Kidney glomerular epithelial cell (primary cell): ENCODE measurements at regions not wholly inside any gene's neighbourhood (a gene's known extent, or its start where the extent isn't known, plus 50 kb on each side); places are given as distances from the start of the nearest gene placed in this dataset.
"Not testable (repeated sequence)": the region's sequence is repeated elsewhere in the genome, so short reads cannot be mapped to it uniquely, and the experiment has no call there.

Source experiments
- DNase-seq: peaks from one replicate; lab custom pipeline; 2025; lab: John Stamatoyannopoulos, UW

GRCh38 chr3:187795207-187795960 lies 50.1 kb upstream of the BCL6 start:
- no peak for DNase-seq

DNA sequence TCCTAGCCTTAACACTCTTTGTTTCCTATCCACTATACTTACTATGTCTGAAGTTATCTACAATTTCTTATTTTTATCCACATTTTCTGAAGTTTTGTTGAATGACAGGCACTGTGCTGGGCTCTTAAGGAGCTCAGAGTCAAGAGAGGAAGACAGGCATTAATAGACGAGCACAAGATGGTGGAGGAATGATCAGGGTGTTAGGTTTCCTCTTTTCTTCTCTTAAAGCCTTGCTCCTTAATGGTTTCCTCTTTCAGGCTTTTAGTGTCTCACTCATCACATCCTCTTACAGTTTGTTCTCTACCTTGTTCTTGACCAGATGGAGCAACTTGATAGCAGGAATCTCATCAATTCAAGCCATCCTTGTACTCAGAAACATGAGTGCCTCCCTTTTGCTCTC lies 52.9 kb upstream of the BCL6 start:
- DNase-seq = no peak

- DNase-seq = no peak
Measured at GRCh38 chr3:187798531-187799530, 53.6 kb upstream of the BCL6 start.

DNA sequence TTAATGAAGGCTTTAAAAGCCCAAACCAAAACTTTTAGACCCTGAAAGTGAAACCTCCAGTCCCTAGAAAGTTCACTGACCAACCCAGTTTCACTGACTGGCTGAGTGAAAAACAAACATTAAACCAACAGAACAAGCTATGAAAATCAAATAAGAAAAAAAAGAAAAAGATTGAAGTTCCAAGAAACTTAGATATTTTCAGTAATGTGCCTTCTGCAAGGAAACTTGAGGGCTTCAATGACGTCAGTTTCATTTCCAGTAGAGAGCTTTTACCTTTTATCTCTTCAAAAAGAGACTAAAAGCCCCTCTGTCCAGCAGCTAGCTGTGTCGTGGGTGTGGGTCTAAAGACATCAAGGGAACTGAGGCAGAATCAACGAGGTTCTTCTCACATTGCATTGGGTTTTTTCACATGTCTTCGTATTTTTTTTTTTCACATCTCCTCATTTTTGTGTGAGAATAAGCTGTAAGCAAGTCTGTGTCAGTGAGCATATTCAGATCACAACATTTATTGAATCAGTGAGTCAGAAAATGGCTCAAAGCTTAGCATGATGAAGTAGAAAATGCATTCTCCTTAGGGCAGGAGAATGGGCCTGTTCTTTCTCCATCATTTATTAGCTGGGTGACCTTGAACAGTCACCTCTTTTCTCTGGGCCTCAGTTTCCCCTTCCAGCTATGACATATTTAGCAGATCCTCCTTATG lies 54.8 kb upstream of the BCL6 start:
- no peak for DNase-seq

DNA sequence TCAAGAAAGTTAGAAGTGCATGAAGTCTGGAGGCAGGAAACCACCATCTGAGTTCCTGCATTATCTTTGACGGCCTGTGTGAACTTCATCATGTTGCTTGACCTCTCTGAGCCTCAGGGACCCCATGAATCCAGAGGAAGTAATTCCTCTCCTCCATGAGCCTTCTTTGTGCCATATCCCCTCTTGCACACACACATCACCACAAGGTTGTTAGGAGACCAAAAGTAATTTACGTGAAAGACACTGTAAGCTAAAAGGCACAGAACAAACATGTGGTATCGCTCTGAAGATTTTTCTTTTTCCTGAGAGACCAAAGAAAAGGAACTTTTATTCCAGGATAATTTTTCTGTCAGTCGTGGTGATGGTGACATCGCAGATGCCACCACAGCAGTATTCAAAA lies 55.9 kb upstream of the BCL6 start:
- DNase-seq = no peak

GRCh38 chr3:187802203-187802927 lies 57.1 kb upstream of the BCL6 start:
- DNase-seq = no peak

GRCh38 chr3:187802928-187803259 lies 57.6 kb upstream of the BCL6 start:
- no peak for DNase-seq

GRCh38 chr3:187804120-187804744 lies 59.0 kb upstream of the BCL6 start:
- no peak for DNase-seq

DNA sequence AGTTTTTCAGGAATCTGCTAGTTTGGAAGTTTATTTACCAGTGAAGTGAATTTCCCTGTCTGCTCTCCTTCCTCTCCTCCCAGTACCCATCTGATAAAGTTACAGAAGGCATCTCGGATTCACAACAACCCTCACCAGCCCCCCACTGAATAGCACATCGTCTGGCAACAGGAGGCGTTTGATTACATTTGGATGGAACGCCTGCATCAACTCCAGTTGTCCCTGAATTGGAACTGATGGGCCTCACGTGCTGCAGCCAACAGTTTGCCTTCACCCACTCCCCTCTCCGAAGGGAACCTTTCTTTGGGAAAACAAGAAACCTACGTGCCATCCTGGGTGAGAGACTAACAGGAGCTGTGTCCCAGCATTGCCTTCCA lies 59.5 kb upstream of the BCL6 start:
- no peak for DNase-seq

GRCh38 chr3:187805774-187806173 lies 60.5 kb upstream of the BCL6 start:
- no peak for DNase-seq

GRCh38 chr3:187807086-187807862 lies 62.0 kb upstream of the BCL6 start:
- DNase-seq = peak; percentile 68

GRCh38 chr3:187808527-187808895 lies 63.2 kb upstream of the BCL6 start:
- DNase-seq = peak; percentile 2

DNA sequence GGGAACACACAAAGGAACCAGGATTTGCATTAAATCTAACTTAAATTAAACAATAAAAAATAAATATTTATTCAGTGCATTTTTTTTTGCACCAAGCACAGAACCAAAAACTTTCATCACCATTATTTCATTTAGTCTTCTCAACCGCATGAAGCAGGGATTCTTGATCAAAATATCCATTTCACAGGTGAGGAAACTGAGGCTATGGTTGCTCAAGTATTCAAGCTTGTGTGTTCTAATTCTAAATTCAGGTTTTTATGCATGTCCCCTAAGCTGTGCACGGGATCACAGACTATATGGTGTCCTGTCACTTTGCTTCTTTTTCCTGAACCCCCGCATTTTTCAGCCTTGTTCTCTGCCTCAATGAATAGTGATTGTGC lies 64.3 kb upstream of the BCL6 start:
- DNase-seq = no peak

DNA sequence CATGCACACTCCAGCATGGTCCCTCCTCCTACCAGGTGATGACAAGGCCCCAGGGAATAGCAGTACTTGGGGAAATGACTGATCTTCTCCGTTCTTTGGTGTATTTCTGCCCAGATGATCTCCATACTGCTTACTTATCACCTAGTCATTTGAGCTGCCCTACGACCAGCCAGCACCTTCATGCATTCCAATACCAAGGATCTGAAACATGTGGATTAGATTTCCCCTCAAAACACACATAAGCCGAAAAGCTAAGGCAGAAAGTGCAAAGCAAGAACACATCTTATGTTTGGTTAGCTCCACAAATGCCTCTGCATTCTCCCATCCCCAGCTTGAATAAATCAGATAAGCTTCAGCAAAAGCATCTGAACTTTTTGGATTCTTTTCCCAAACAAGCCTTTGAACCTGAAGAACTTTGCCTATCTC lies 64.8 kb upstream of the BCL6 start:
- DNase-seq = no peak

DNA sequence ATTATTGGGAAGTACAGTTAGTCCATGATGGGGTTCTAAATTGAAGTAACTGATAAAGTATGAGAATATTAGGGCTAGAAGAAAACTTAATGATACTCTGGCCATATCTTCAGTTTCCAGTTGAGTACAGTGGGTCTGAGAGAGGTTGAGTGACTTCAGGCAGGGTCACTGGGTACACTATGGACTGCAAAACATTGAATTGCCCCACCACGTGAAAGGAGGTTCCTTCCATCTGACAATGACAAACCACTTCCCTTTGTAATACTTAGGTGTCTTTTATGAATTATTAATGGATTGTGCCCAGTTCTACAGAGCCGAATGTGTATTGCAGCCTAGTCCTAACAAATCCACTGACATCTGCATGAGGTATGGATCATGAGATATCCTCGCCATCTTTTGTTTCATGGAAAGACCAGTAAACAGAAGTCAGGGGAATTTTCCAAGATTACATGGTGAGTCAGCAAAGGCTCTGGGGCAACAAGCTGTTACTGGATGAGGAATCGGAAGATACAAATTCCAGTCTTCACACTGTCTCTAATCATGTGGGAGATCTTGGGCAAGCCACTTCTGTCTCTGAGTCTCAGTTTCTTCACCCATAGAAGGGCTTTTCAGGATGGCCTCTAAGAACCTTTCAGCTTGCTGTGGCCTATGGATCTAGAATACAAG lies 66.5 kb upstream of the BCL6 start:
- peak; percentile 37 for DNase-seq

- no peak for DNase-seq
Measured at GRCh38 chr3:187812496-187812895, 67.2 kb upstream of the BCL6 start.

- no peak for DNase-seq
Measured at GRCh38 chr3:187813198-187813597, 67.9 kb upstream of the BCL6 start.

GRCh38 chr3:187817766-187818165 lies 72.5 kb upstream of the BCL6 start:
- not testable (repeated sequence) for DNase-seq

DNA sequence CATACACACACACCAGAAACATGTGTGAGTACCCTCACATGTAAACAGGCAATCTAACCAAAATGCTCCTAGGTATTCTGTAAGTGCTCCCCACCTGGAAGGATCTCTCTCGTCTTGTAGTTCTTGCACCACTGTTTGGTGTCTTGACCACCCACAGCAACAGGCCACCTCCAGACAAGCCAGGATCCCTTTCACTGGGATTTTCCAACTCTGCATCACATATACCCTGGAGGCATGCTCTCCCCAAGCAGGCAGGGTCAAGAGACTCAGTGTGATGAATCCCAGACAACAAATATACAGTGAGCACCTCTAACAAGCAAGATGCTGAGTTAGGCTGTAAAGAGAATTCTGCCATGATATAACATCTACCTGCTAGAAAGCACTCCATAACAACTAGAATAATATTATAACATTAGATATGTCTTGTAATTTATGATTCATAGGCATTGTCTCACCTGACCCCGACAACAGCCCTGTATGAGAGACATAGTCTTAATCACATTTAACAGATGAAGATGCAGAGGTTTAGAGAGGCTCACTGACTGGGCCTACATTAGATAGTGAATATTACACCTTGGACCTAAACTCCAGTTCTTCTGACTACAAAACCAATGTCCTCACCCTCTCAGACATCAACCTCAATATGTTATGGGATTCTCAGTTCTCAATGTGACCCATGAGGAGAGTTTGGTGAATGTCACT lies 76.5 kb upstream of the BCL6 start:
- no peak for DNase-seq

- no peak for DNase-seq
Measured at GRCh38 chr3:187822402-187822801, 77.1 kb upstream of the BCL6 start.
